Ishikawa (cell line): ENCODE measurements at regions not wholly inside any gene's neighbourhood (a gene's known extent, or its start where the extent isn't known, plus 50 kb on each side); places are given as distances from the start of the nearest gene placed in this dataset.

ENCODE experiments used
- CREB1 ChIP-seq: IDR thresholded peaks from 2 replicates; pipeline ENCODE4 v1.6.1; 2012; ENCODE audit warnings: low read depth
- EGR1 ChIP-seq: IDR thresholded peaks from 2 replicates; pipeline ENCODE4 v1.6.1; 2012
- EP300 ChIP-seq: IDR thresholded peaks from 2 replicates; pipeline ENCODE4 v1.6.1; 2012; ENCODE audit warnings: borderline replicate concordance
- NFIC ChIP-seq: IDR thresholded peaks from 2 replicates; pipeline ENCODE4 v1.6.1; 2012
- RAD21 ChIP-seq: IDR thresholded peaks from 2 replicates; pipeline ENCODE4 v1.6.1; 2012; ENCODE audit warnings: low read depth
- TAF1 ChIP-seq: IDR thresholded peaks from 2 replicates; pipeline ENCODE4 v1.6.1; 2012; ENCODE audit warnings: low read depth, mild to moderate bottlenecking
- TEAD4 ChIP-seq: IDR thresholded peaks from 2 replicates; pipeline ENCODE4 v1.6.1; 2012
- YY1 ChIP-seq: IDR thresholded peaks from 2 replicates; pipeline ENCODE4 v1.6.1; 2012; ENCODE audit warnings: low read depth
- TF ChIP-seq, protein P1 (sequence below): IDR thresholded peaks from 2 replicates; pipeline ENCODE4 v1.6.1; 2012; ENCODE audit warnings: low read depth, mild to moderate bottlenecking
- TF ChIP-seq, protein P2 (sequence below): IDR thresholded peaks from 2 replicates; pipeline ENCODE4 v1.6.1; 2012

DNA sequence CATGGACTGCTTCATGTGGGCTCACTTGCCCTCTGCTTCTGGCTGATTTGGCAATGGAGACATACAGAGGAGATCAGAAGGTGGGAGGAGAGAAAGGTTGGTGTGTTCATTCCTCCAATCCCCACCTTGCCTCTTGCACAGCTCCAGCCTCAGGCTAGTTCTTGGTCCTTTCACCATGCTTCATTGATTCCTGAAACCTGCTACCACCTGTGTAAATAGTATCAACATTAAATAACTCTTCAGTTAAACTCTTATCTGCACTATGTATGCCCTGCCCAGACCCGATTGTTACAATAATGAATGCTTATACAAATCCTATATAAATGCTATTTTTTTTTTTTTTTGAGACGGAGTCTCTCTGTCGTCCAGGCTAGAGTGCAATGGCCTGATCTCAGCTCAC, 174.5 kb downstream of the CD83 start:
- TF ChIP-seq, protein P1, sequence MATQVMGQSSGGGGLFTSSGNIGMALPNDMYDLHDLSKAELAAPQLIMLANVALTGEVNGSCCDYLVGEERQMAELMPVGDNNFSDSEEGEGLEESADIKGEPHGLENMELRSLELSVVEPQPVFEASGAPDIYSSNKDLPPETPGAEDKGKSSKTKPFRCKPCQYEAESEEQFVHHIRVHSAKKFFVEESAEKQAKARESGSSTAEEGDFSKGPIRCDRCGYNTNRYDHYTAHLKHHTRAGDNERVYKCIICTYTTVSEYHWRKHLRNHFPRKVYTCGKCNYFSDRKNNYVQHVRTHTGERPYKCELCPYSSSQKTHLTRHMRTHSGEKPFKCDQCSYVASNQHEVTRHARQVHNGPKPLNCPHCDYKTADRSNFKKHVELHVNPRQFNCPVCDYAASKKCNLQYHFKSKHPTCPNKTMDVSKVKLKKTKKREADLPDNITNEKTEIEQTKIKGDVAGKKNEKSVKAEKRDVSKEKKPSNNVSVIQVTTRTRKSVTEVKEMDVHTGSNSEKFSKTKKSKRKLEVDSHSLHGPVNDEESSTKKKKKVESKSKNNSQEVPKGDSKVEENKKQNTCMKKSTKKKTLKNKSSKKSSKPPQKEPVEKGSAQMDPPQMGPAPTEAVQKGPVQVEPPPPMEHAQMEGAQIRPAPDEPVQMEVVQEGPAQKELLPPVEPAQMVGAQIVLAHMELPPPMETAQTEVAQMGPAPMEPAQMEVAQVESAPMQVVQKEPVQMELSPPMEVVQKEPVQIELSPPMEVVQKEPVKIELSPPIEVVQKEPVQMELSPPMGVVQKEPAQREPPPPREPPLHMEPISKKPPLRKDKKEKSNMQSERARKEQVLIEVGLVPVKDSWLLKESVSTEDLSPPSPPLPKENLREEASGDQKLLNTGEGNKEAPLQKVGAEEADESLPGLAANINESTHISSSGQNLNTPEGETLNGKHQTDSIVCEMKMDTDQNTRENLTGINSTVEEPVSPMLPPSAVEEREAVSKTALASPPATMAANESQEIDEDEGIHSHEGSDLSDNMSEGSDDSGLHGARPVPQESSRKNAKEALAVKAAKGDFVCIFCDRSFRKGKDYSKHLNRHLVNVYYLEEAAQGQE, result no peak
- TF ChIP-seq EP300 (no peak), EGR1 (no peak), YY1 (no peak), TAF1 (no peak), TEAD4 (no peak), RAD21 (no peak), CREB1 (no peak), NFIC (no peak)
- TF ChIP-seq, protein P2, sequence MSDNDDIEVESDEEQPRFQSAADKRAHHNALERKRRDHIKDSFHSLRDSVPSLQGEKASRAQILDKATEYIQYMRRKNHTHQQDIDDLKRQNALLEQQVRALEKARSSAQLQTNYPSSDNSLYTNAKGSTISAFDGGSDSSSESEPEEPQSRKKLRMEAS, result no peak
